Embryonic facial prominence (tissue), 1 donor: ENCODE measurements at regions not wholly inside any gene's neighbourhood (a gene's known extent, or its start where the extent isn't known, plus 50 kb on each side); places are given as distances from the start of the nearest gene placed in this dataset.
A peak's percentile ranks its signal among the peaks of the same experiment; 100 is the strongest.
"Not testable (repeated sequence)": the region's sequence is repeated elsewhere in the genome, so short reads cannot be mapped to it uniquely, and the experiment has no call there.

ENCODE experiments used
- DNase-seq: peaks from one replicate; pipeline ENCODE4 v3.0.0-alpha.2; 2016; ENCODE audit errors: extremely low spot score

GRCh38 chr9:714675-715074 lies 126.8 kb upstream of the DMRT1 start:
- DNase-seq = no peak

DNA sequence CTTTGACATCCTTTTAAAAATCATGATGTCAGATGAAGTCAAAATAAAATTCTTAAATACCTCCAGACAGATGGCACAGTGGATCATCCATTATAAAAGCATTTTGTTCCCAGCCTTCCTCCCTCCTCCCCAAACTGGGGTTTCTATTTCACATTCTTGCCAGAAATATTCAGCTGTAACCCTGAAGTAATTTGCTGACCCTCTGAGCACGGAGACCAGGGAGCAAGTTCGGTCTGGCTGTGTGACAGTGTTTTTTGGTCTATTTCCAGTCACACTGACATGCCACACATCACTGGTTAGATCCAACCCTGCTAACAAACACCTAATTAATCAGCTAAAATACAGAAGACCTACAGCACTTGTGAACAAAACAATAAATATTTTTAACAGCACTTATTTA lies 126.2 kb upstream of the DMRT1 start:
- DNase-seq = no peak

DNA sequence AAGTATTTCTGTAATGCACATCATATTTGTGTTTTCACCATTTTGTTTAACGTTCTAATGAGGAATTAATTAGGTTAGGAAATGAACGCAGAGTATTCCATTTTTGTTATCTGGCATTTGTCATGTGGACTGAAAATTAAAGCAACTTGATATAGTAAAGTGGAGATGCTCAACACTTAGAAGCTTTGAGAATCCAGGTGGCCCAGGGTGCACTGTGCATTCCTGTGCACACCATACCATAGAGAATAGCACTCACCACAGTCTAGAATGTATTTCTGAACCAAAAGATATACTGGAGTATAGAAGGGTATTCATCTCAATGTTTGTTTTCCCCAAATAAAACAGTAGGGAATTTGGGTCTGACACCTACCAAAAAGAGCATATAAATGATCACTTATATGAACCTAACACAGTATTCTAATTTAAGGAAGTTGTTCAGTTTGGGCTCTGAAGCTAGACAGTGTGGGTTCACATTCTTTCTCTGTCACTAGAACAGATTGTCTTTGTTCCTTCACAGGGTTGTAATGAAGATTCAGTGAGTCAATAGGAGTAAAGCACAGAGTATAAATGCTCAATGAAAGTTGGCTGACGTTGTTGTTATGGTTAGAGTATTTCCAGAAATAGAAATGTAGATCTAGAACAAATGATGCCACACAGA lies 125.6 kb upstream of the DMRT1 start:
- no peak for DNase-seq

DNA sequence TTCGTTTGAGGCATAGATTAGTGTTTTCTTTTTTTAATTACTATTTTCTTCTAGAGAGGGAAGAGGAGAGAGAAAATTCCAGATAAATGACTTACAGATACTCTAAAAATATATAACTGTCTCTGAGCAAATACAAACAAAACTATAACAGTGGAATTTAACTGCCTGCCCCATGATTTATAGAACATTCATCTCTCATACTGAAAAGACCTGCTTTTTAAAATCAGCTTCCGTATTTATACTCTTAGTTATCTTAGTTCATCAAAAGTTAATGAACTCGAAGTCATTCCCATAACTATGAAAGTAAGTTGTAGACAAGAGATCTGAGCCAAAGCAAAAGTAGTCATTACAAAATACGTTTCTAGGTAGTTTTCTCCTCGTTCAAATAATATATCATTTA lies 123.8 kb upstream of the DMRT1 start:
- DNase-seq = no peak

GRCh38 chr9:720239-720881 lies 121.1 kb upstream of the DMRT1 start:
- DNase-seq = no peak

GRCh38 chr9:722388-722980 lies 119.0 kb upstream of the DMRT1 start:
- no peak for DNase-seq

DNA sequence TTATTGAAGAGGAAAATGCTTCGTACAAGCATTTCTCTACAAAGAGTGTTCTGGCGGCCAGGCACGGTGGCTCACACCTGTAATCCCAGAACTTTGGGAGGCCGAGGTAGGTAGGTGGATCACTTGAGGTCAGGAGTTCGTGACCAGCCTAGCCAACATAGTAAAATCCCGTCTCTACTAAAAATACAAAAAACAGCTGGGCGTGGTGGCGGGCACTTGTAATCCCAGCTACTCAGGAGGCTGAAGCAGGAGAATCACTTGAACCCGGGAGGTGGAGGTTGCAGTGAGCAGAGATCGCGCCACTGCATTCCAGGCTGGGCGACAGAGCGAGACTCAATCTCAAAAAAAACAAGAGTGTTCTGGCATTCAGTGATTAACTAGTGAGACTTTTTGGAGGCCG lies 117.0 kb upstream of the DMRT1 start:
- DNase-seq = not testable (repeated sequence)

GRCh38 chr9:726005-726404 lies 115.5 kb upstream of the DMRT1 start:
- no peak for DNase-seq

DNA sequence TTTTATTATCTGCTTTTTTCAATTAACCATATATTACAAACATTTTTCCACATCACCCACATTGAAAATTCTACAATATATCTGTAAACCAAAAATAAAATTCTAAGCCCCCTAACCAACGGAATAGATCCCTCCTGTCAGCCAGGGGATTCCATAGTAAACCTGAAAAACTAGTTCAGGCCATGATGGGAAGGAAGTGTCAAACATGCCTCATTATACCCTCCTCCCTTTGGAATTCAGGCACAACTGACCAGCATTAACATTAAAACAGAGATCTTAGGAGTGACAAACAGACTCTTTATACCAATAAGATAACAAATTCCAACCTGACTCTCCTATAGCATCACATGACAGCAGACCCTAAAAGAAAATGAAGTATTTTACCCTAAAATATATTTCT lies 113.7 kb upstream of the DMRT1 start:
- no peak for DNase-seq

- no peak for DNase-seq
These were observed 113.0 kb upstream of the DMRT1 start for GRCh38 chr9:728535-728934.

- DNase-seq = no peak
These were observed 110.0 kb upstream of the DMRT1 start for GRCh38 chr9:731474-731873.

DNA sequence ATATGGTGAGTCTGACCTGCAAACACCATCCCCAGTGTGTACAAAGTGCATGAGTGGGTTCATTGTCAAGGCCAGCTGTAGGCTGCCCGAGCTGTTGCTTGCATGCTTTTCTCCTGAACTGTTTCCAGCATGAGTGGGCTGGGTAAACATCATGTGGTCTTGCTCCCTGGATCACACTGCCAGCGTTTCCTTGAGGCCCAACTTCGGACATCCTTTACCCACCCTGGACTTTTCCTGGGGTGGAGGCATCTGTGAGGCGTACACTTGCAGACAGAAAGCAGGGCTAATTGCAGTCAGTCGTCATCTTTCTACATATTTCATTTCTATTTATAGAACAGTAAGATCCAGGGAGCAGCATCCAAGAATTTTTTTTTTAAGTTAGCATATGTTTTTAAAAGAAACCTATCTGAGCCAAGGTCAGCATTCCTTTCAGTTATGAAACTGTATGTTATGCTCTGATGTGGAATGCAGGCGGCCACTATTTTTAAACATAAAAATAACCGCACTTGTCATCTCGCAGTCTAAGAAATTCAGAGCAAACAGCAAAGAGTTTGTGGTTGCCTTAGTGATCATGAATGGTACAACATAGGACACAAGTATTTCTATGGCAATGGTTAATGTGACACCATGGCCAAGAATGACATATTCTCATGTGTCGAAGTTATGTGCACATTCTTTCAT lies 106.5 kb upstream of the DMRT1 start:
- peak; percentile 86 for DNase-seq

GRCh38 chr9:737400-738120 lies 103.9 kb upstream of the DMRT1 start:
- no peak for DNase-seq

DNA sequence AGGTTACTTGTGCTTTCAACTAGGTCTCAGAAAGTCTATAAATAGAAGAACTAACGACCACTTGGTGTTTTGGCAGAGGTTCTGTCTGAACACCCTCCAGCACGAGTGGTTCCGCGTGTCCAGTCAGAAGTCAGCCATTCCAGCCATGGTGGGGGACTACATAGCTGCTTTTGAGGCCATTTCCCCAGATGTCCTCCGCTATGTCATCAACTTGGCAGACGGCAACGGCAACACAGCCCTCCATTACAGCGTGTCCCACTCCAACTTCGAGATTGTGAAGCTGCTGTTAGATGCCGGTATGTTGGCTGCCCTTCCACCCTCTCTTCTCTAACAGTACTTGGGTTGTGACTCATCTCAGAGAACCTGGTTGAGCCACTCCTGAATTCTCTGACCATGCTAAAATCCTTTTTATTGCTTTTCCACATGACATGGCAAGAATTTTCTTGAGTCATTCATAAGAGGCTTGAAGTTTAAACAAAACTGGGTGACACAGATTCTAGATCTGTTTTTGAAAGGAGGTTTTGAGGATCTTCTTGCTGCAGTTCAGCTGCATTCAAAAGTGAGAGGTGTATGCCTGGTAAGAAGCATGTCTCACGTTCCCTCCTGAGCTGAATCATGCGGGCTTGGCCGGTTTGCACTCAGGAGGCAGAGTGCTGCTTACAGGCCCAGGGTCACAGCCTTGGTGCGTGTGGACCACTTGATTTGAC lies 103.1 kb upstream of the DMRT1 start:
- no peak for DNase-seq

GRCh38 chr9:739362-739761 lies 102.1 kb upstream of the DMRT1 start:
- DNase-seq = no peak

DNA sequence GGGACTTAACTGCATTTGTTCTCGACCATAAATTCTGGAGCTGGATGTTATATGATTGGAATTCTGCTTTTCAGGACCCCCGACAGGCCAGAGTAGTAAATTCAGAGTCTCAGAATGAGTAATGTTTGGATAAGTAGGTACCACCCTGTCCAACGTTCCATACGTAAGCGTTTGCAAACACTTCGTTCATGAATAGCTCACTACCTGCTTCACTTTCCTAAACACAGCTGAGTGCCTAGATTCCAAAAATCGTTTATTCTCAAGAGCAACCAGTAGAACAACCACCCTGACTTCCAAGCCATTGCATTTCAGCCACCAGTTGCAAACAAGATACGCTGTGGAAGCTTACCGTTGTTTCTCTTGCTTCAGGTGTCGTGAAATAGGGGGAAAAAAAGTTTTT lies 101.3 kb upstream of the DMRT1 start:
- no peak for DNase-seq

- DNase-seq = no peak
These were observed 99.4 kb upstream of the DMRT1 start for GRCh38 chr9:742104-742503.

GRCh38 chr9:742914-743589 lies 98.4 kb upstream of the DMRT1 start:
- no peak for DNase-seq

- DNase-seq = no peak
These were observed 97.3 kb upstream of the DMRT1 start for GRCh38 chr9:744046-744712.

- no peak for DNase-seq
These were observed 96.6 kb upstream of the DMRT1 start for GRCh38 chr9:744790-745484.
